Activated naive CD8-positive, alpha-beta T cell treated with anti-CD3 and anti-CD28 coated beads, Interleukin-2, amount 50 U/mL, for 24 hours (primary cell): ENCODE measurements at regions not wholly inside any gene's neighbourhood (a gene's known extent, or its start where the extent isn't known, plus 50 kb on each side); places are given as distances from the start of the nearest gene placed in this dataset.

Source experiments
- ATAC-seq: fragments of 150-1000 bp; cut with Tn5 transposase; one replicate; pipeline ENCODE4 v1.10.0; 2021
- DNase-seq: peaks from one replicate; pipeline ENCODE4 v3.0.0; 2021
- H3K27ac Mint-ChIP-seq: one replicate; pipeline ENCODE4 v1.8.0; 2021; ENCODE audit warnings: mild to moderate bottlenecking, mixed read lengths
- H3K27me3 Mint-ChIP-seq: one replicate; pipeline ENCODE4 v1.8.0; 2021; ENCODE audit warnings: mixed read lengths
- H3K36me3 Mint-ChIP-seq: one replicate; pipeline ENCODE4 v1.8.0; 2021; ENCODE audit warnings: low read depth, mixed read lengths
- H3K4me1 Mint-ChIP-seq: one replicate; pipeline ENCODE4 v1.8.0; 2021; ENCODE audit warnings: mixed read lengths
- H3K4me3 Mint-ChIP-seq: one replicate; pipeline ENCODE4 v1.8.0; 2021; ENCODE audit warnings: mild to moderate bottlenecking, moderate library complexity, mixed read lengths
- H3K9me3 Mint-ChIP-seq: one replicate; pipeline ENCODE4 v1.8.0; 2021; ENCODE audit warnings: mixed read lengths

- Mint-ChIP-seq H3K36me3 (no peaks in the 10 kb centered on the region), H3K4me1 (no peaks in the 10 kb centered on the region), H3K27me3 (peaks cover 2% of the 10 kb centered on the region), H3K27ac (no peak overlapping the region), H3K9me3 (no peaks in the 10 kb centered on the region), H3K4me3 (no peak overlapping the region)
- ATAC-seq (no peak), DNase-seq (no peak)
Observed at GRCh38 chr1:208536212-208536611, 292.0 kb upstream of the PLXNA2 start.

GRCh38 chr1:208537198-208537597, 293.0 kb upstream of the PLXNA2 start:
- peaks cover 2% of the 10 kb centered on the region for H3K27me3 Mint-ChIP-seq
- H3K4me3 Mint-ChIP-seq: no peak overlapping the region
- DNase-seq: no peak
- H3K4me1 Mint-ChIP-seq: no peaks in the 10 kb centered on the region
- no peaks in the 10 kb centered on the region for H3K36me3 Mint-ChIP-seq
- no peak for ATAC-seq
- H3K27ac Mint-ChIP-seq: no peak overlapping the region
- no peaks in the 10 kb centered on the region for H3K9me3 Mint-ChIP-seq

DNA sequence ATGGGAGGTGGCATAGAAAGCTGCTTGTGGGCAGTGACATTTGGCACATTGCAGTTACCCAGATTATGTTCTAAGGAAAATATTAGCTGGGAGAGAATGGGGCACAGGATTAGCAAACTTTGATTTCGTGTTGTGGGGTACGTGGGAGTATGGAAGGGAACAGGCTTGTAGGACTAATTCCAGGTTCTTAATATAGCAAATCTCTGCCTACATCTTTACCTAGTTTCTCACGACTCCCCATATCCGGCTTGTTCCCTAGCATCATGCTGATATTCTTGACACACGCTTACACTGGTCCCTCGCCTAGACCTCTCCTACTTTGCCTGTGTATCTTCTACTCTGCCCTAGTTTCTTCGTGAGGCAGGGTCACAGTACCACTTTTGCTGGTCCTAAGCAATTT, 293.9 kb upstream of the PLXNA2 start:
- H3K4me3 Mint-ChIP-seq: no peak overlapping the region
- no peak overlapping the region for H3K27ac Mint-ChIP-seq
- H3K27me3 Mint-ChIP-seq: peaks cover 4% of the 10 kb centered on the region
- no peaks in the 10 kb centered on the region for H3K4me1 Mint-ChIP-seq
- no peaks in the 10 kb centered on the region for H3K36me3 Mint-ChIP-seq
- no peaks in the 10 kb centered on the region for H3K9me3 Mint-ChIP-seq
- DNase-seq (no peak), ATAC-seq (no peak)

DNA sequence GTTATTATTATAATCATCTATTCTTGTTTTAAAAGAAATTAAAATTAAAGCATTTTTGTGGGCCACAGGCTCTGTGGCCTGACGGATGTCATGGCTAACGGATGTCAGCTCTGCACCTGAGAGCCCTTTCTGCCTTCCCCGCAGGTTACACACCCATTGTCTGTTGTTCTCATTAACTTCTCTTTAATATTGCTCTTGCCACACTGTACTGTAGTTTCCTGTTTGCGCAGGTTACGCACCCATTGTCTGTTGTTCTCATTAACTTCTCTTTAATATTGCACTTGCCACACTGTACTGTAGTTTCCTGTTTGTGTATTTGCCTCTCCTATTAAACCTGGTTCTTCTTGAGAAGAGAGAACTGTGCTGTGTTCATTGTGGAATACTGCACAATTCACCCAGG, 294.4 kb upstream of the PLXNA2 start:
- Mint-ChIP-seq H3K9me3 (no peaks in the 10 kb centered on the region), H3K4me1 (no peaks in the 10 kb centered on the region), H3K27ac (no peak overlapping the region), H3K36me3 (no peaks in the 10 kb centered on the region), H3K4me3 (no peak overlapping the region), H3K27me3 (peaks cover 5% of the 10 kb centered on the region)
- ATAC-seq: no peak
- no peak for DNase-seq

DNA sequence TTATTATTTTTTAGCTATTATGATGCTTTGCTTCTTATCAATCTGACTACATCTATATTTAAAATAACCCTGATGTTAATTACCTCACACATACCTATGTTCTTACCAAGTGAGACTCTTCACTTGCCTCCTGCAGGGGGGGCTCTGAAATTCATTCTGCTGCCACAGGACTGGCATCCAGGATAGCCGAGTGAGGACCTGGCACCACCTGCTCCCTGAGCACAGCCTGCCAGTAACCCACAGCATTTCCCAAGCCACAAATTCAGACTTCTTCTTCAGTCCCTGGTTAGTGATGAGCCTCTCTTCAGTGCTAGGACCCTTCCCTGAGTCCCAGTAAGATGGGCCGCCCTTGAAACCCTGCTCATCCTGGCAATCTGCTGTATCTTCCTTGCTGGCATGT, 296.5 kb upstream of the PLXNA2 start:
- ATAC-seq (no peak), DNase-seq (no peak)
- Mint-ChIP-seq H3K27ac (no peak overlapping the region), H3K9me3 (no peaks in the 10 kb centered on the region), H3K4me3 (no peak overlapping the region), H3K36me3 (no peaks in the 10 kb centered on the region), H3K27me3 (peaks cover 3% of the 10 kb centered on the region), H3K4me1 (no peaks in the 10 kb centered on the region)

DNA sequence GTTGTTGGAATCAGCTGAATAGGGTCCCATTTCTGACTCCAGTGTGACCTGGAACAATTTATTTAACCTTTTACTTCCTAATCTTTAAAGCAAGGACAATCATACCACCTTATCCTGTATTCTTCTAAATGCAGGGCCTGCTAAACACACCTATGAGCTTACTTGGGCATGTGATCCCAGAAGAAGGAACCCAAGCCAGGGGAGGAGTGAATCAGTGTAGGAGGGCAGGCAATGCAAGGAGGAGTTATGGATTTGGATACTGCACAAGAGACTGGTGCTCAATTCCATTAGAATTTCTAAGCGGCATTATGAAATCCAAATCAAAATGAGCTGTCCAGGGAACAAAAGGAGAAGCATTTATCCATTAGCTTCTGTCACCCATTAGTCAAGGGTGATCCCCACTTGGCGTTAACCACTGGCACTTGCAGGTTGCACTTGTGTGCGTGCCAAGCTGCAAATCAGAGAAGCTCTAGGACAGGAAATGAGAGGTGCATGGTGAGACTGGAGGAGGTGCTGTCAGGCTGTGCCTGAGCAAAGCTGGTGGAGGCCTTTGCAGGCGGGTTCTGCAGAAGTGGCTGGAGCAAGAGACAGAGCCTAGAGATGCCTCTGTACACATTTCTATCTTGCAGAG, 297.2 kb upstream of the PLXNA2 start:
- Mint-ChIP-seq H3K4me3 (no peak overlapping the region), H3K36me3 (no peaks in the 10 kb centered on the region), H3K27ac (no peak overlapping the region), H3K9me3 (no peaks in the 10 kb centered on the region), H3K4me1 (no peaks in the 10 kb centered on the region), H3K27me3 (peaks cover 5% of the 10 kb centered on the region)
- DNase-seq: no peak
- ATAC-seq: no peak

- Mint-ChIP-seq H3K9me3 (no peaks in the 10 kb centered on the region), H3K27ac (no peak overlapping the region), H3K4me3 (no peak overlapping the region), H3K4me1 (no peaks in the 10 kb centered on the region), H3K27me3 (peaks cover 5% of the 10 kb centered on the region), H3K36me3 (no peaks in the 10 kb centered on the region)
- DNase-seq (no peak), ATAC-seq (no peak)
Observed at GRCh38 chr1:208542309-208542708, 298.1 kb upstream of the PLXNA2 start.

DNA sequence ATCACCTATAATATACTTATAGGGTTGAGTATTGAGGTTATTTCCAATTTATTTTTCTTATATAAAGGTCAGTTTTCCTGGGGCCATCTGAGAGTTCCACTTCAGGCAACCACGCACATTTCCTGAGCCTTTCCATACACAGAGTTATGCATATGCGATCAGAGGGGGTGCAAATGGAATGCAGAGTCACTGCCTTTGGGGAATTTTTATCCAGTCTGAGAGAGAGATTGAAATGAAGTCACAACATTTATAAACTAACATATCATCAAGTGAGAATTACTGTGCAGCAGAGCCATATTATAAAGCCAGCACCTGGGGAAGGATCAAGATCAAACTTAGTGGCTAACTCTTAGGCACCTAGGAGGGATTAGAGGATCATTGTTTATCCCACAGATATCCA, 299.9 kb upstream of the PLXNA2 start:
- Mint-ChIP-seq H3K27me3 (peaks cover 5% of the 10 kb centered on the region), H3K4me3 (no peak overlapping the region), H3K27ac (no peak overlapping the region)

DNA sequence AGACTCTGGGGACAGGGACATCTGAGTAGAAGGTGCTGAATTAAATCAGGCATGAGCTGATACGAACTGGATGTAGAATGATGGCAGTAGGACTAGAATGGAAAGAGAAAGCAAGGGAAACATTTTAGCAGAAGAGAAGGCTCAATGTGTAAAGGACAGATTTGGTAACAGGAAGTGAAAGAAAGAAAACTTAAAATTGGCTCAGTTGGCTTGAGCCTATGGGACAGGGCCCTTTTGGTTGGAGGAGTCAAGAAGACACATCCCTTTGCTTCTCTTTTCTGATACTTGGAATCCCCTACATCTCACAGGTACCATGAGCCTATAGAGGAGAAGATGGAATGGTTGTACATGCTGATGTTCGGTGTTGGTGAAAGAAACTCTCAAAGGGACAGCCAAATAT, 300.6 kb upstream of the PLXNA2 start:
- no peak for DNase-seq
- no peak overlapping the region for H3K27ac Mint-ChIP-seq
- no peaks in the 10 kb centered on the region for H3K36me3 Mint-ChIP-seq
- H3K4me3 Mint-ChIP-seq: no peak overlapping the region
- peaks cover 5% of the 10 kb centered on the region for H3K27me3 Mint-ChIP-seq
- ATAC-seq: no peak
- no peaks in the 10 kb centered on the region for H3K9me3 Mint-ChIP-seq
- no peaks in the 10 kb centered on the region for H3K4me1 Mint-ChIP-seq

More for the DNA sequence above, 299.9 kb upstream of the PLXNA2 start:
- DNase-seq (no peak), ATAC-seq (no peak)
- Mint-ChIP-seq H3K4me1 (no peaks in the 10 kb centered on the region), H3K9me3 (no peaks in the 10 kb centered on the region), H3K36me3 (no peaks in the 10 kb centered on the region)

- H3K36me3 Mint-ChIP-seq: no peaks in the 10 kb centered on the region
- H3K9me3 Mint-ChIP-seq: peaks cover 2% of the 10 kb centered on the region
- H3K27ac Mint-ChIP-seq: no peak overlapping the region
- H3K4me3 Mint-ChIP-seq: no peak overlapping the region
- DNase-seq (no peak), ATAC-seq (no peak)
- peaks cover 3% of the 10 kb centered on the region for H3K27me3 Mint-ChIP-seq
- no peaks in the 10 kb centered on the region for H3K4me1 Mint-ChIP-seq
Observed at GRCh38 chr1:208551024-208551423, 306.8 kb upstream of the PLXNA2 start.

DNA sequence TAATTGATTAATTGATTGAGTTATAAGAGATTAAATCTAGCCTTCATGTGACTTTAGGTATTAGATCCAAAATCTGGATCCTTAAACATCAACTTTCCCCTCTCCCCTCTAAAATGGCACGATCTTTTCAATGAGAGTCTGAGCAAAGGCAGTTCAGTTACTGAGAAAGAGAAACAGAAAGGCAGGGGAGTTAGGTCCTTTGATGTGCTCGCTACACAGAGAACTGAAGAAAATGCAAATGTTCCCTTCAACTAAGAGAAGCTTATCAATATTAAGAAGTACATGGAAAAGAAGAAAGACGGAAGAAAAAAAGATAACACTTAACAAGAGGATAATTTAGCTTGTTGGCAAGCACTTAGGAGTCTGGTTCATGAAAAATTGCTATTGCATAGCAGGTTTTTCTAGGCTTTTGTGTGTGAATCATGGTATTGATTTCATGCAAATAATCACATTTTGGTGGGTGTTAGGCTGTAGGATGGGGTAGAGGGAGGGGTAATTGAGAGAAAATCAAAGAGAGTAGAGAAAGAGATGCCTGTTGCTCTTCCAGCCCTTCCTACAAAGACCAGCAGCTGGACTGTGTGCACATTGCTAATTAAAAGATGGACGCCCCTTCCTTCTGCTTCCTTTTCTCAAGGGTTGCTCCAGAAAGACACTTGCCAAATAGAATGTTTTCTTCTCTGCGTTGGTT, 307.6 kb upstream of the PLXNA2 start:
- ATAC-seq (no peak), DNase-seq (no peak)
- Mint-ChIP-seq H3K36me3 (no peaks in the 10 kb centered on the region), H3K9me3 (peaks cover 5% of the 10 kb centered on the region), H3K27ac (no peak overlapping the region), H3K4me3 (no peak overlapping the region), H3K4me1 (no peaks in the 10 kb centered on the region), H3K27me3 (peaks cover 2% of the 10 kb centered on the region)

- H3K27me3 Mint-ChIP-seq: peaks cover 2% of the 10 kb centered on the region
- no peaks in the 10 kb centered on the region for H3K36me3 Mint-ChIP-seq
- H3K4me1 Mint-ChIP-seq: no peaks in the 10 kb centered on the region
- H3K4me3 Mint-ChIP-seq: no peak overlapping the region
- peaks cover 5% of the 10 kb centered on the region for H3K9me3 Mint-ChIP-seq
- ATAC-seq (no peak), DNase-seq (no peak)
- H3K27ac Mint-ChIP-seq: no peak overlapping the region
Observed at GRCh38 chr1:208552928-208553327, 308.7 kb upstream of the PLXNA2 start.

DNA sequence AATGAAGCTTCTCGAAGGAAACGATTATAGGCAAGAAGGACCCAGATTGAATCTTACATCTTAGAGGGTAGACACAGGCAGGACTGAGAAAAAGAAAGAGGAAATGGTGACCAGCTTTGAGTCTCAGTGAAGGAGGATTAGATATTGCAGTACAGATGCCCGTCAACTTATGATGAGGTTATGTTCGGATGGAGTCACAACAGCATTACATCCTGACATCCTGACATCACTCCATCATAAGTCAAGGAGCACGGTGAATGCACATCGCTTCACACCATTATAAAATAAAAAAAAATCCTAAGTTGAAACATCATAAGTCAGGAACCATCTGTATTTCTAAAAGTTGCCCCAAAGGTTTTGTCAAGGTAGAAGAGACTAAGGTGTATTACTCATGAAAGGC, 312.3 kb upstream of the PLXNA2 start:
- H3K4me3 Mint-ChIP-seq: no peak overlapping the region
- H3K9me3 Mint-ChIP-seq: peaks cover 5% of the 10 kb centered on the region
- ATAC-seq (no peak), DNase-seq (no peak)
- no peaks in the 10 kb centered on the region for H3K36me3 Mint-ChIP-seq
- H3K27me3 Mint-ChIP-seq: peaks cover 4% of the 10 kb centered on the region
- no peak overlapping the region for H3K27ac Mint-ChIP-seq
- no peaks in the 10 kb centered on the region for H3K4me1 Mint-ChIP-seq

DNA sequence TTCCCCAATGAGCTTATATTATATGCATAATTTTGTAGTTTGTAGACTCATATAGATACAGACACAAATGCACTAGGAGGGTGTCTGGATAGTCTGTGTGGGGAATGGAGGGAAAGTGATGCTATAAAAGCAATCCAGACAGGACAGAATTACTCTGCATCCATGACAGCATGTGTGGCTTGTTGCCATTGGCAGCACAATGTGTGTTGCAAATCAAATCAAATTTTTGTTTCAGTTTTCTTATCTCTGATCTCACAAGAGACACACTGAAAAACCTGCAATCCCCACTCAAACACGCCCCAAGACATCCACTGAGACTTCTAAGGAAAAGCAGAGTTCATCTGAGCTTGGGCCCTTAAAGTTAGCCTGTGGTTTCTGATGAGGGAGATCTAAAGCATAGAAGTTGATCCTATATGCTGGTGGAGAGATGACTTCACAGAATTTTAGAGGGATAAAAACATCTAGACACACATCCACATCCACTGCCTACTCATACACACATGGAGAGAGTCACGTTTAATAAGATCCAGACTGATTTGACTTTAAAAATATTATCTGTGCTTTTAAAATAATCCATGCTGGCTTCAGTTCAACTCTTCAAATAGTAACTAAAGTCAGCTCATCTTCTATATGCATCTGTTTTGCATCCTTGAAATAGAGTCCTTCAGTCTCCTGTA, 313.0 kb upstream of the PLXNA2 start:
- ATAC-seq: no peak
- Mint-ChIP-seq H3K27ac (no peak overlapping the region), H3K4me3 (no peak overlapping the region), H3K36me3 (no peaks in the 10 kb centered on the region), H3K9me3 (peaks cover 5% of the 10 kb centered on the region), H3K27me3 (peaks cover 4% of the 10 kb centered on the region), H3K4me1 (no peaks in the 10 kb centered on the region)
- DNase-seq: no peak

- ATAC-seq (no peak), DNase-seq (no peak)
- Mint-ChIP-seq H3K27ac (no peak overlapping the region), H3K4me1 (no peaks in the 10 kb centered on the region), H3K36me3 (no peaks in the 10 kb centered on the region), H3K4me3 (no peak overlapping the region), H3K9me3 (peaks cover 5% of the 10 kb centered on the region), H3K27me3 (peaks cover 4% of the 10 kb centered on the region)
Observed at GRCh38 chr1:208557723-208558094, 313.5 kb upstream of the PLXNA2 start.
